ENCODE measurements at regions not wholly inside any gene's neighbourhood (a gene's known extent, or its start where the extent isn't known, plus 50 kb on each side); places are given as distances from the start of the nearest gene placed in this dataset.

GRCh38 chr13:48864100-48864499 lies 111.6 kb upstream of the FNDC3A start:
- TF ChIP-seq CTCF (IDR thresholded peaks at IDR 0.05): no peak
- no peak overlapping the region for H3K27ac ChIP-seq

DNA sequence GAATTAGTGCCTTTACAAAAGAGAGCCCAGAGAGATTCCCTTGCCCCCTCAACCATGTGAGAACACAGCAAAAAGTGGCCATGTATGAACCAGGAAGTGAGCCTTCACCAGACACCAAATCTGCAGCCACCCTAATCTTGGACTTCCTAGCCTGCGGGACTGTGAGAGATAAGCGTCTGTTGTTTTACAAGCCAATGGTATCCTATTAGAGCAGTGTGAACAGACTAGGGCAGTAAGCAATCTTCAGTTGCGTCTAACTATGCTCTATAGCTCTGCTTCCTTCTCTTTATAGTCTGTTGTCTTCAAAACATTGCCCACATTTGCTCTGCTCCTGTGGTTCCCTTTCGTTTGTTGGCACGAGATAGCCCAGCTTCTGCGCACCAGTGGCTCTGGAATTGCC lies 109.5 kb upstream of the FNDC3A start:
- Histone ChIP-seq H3K27ac (no peak overlapping the region), H3K4me3 (no peak overlapping the region)
- DNase-seq (ENCODE audit: low spot score): no peak
- TF ChIP-seq CTCF (IDR thresholded peaks at IDR 0.05): no peak

More at GRCh38 chr13:48864100-48864499, 111.6 kb upstream of the FNDC3A start:
- no peak overlapping the region for H3K4me3 ChIP-seq
- no peak for DNase-seq (ENCODE audit: low spot score)

DNA sequence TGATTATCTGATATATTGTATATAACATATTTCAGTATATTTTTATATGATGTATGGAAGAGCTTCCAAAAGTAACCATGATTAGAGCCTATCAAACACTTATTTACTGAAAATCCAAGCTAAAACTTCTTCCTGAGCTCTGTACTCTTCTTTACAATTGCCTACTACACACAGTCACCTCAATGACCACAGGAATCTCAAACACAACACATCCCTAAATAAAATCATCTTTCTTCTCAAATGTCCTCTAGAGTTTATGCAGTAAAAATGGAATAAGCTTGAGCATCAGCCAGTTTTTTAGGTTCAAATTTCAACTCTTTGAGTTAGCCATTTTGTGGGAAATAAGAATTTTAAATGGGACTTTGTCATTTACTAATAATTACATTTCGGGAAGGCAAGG lies 102.6 kb upstream of the FNDC3A start:
- no peak overlapping the region for H3K27ac ChIP-seq
- no peak for TF ChIP-seq CTCF (IDR thresholded peaks at IDR 0.05)
- no peak for DNase-seq (ENCODE audit: low spot score)
- H3K4me3 ChIP-seq: no peak overlapping the region

GRCh38 chr13:48873587-48873986 lies 102.1 kb upstream of the FNDC3A start:
- no peak overlapping the region for H3K4me3 ChIP-seq
- no peak overlapping the region for H3K27ac ChIP-seq
- TF ChIP-seq CTCF (IDR thresholded peaks at IDR 0.05): no peak
- DNase-seq (ENCODE audit: low spot score): no peak

GRCh38 chr13:48874165-48874564 lies 101.5 kb upstream of the FNDC3A start:
- no peak overlapping the region for H3K27ac ChIP-seq

GRCh38 chr13:48875047-48875446 lies 100.7 kb upstream of the FNDC3A start:
- H3K27ac ChIP-seq: no peak overlapping the region
- no peak for DNase-seq (ENCODE audit: low spot score)
- TF ChIP-seq CTCF (IDR thresholded peaks at IDR 0.05): no peak
- no peak overlapping the region for H3K4me3 ChIP-seq

More at GRCh38 chr13:48874165-48874564, 101.5 kb upstream of the FNDC3A start:
- DNase-seq (ENCODE audit: low spot score): no peak
- no peak for TF ChIP-seq CTCF (IDR thresholded peaks at IDR 0.05)
- no peak overlapping the region for H3K4me3 ChIP-seq

- no peak for TF ChIP-seq CTCF (IDR thresholded peaks at IDR 0.05)
- no peak overlapping the region for H3K27ac ChIP-seq
- H3K4me3 ChIP-seq: no peak overlapping the region
- DNase-seq (ENCODE audit: low spot score): no peak
Measured at GRCh38 chr13:48876289-48876688, 99.4 kb upstream of the FNDC3A start.
